MM.1S (cell line): ENCODE measurements at regions not wholly inside any gene's neighbourhood (a gene's known extent, or its start where the extent isn't known, plus 50 kb on each side); places are given as distances from the start of the nearest gene placed in this dataset.

Experiments
- CTCF ChIP-seq: fragments of 300-600 bp; sonication (generic); IDR thresholded peaks from 2 replicates; pipeline ENCODE4 v1.5.1; 2016; ENCODE audit warnings: antibody characterized with exemption, low read length, mixed read lengths
- EZH2 ChIP-seq: fragments of 300-600 bp; sonication (generic); optimal IDR thresholded peaks from 2 replicates; pipeline ENCODE3; 2017; ENCODE audit warnings: low read depth, mild to moderate bottlenecking, antibody characterized with exemption, low read length, mixed read lengths
- EZH2phosphoT487 ChIP-seq: fragments of 300-600 bp; sonication (generic); IDR thresholded peaks from 2 replicates; pipeline ENCODE4 v1.6.1; 2018; ENCODE audit warnings: antibody characterized with exemption, low read length

DNA sequence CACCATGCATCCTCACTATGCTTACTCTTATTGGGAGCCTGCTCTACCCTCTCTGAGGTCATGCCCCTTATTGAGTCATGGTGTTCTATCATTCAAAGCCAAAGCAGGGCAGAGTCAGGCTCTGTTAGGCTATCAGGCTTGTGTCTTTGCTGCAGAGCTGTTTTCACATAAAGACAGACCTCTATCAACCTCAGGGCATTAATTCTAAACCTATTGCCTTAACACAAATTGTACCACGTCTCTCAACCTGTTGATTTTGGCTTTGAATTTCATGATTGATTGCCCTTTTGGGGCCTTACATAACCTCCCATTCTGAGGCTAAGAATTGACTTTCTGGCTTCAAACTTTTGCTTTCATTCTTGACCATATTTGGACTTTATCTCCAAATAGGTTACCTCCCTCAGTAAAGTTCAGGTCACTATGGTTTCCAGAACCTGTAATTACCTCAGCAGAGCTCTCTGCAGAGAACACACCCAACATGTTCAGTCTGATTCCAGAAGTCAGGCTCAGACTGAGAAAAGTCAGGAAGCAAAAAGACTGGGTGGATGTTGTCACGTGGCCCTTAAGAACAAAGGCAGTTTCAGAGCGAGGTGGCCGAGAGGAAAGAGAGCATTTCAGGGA lies 221.4 kb upstream of the NANOGP8 start:
- TF ChIP-seq CTCF (no peak), EZH2phosphoT487 (no peak), EZH2 (no peak)
